NOMO-1 (cell line): ENCODE measurements at regions not wholly inside any gene's neighbourhood (a gene's known extent, or its start where the extent isn't known, plus 50 kb on each side); places are given as distances from the start of the nearest gene placed in this dataset.

ENCODE experiments used
- DNase-seq, 2 experiments: peaks; one replicate each; lab custom pipeline; 2025; ENCODE audit not compliant: unreplicated experiment in 2 of 2; lab: John Stamatoyannopoulos, UW

DNA sequence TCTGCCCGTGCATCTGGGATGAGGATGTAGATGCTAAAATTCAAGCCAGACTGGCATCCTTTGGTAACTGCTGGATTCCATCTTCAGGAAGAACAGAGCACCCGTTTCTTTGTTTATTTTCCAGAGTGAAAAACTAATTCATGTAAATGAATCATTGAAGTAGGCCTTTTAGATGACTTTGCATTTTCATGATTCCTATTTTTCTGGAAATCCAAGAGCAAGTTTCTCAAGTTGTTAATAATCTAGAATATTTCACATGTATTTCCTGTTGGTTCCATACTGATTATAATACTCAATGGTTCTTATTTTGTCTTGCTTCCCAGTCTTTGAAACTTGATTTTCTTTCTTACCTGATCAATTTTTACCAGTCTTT, 328.4 kb downstream of the LPIN1 start:
- no peak for DNase-seq

GRCh38 chr2:12075603-12076002, 329.2 kb downstream of the LPIN1 start:
- no peak for DNase-seq

GRCh38 chr2:12076810-12077209, 330.4 kb downstream of the LPIN1 start:
- no peak for DNase-seq

GRCh38 chr2:12080360-12080759, 333.9 kb downstream of the LPIN1 start:
- no peak for DNase-seq

- DNase-seq: no peak
Measured at GRCh38 chr2:12081481-12082210, 335.2 kb downstream of the LPIN1 start.

DNA sequence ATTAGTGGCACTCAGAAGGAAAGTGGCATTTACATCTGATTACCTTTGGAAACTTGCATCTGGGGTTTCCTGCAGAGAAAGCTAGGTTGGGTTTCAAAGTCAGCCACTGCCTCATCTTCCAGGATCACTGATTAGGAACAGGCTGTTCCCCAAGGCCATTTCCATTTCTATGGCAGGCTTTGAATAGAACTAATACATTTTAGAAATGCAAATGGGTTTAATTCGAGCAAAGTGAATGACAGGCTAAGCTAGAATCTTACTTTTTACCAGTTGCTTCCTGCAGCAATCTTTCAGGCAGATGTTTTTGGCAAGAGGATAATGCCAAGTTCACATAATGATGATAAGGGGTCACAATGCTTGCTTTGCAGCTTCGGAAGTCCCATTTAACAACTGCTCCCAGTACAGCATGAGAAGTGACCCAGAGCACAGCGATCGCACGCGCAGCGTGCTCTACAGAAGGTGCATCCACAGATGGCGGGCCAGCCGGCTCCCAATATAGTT, 336.7 kb downstream of the LPIN1 start:
- DNase-seq: no peak

DNA sequence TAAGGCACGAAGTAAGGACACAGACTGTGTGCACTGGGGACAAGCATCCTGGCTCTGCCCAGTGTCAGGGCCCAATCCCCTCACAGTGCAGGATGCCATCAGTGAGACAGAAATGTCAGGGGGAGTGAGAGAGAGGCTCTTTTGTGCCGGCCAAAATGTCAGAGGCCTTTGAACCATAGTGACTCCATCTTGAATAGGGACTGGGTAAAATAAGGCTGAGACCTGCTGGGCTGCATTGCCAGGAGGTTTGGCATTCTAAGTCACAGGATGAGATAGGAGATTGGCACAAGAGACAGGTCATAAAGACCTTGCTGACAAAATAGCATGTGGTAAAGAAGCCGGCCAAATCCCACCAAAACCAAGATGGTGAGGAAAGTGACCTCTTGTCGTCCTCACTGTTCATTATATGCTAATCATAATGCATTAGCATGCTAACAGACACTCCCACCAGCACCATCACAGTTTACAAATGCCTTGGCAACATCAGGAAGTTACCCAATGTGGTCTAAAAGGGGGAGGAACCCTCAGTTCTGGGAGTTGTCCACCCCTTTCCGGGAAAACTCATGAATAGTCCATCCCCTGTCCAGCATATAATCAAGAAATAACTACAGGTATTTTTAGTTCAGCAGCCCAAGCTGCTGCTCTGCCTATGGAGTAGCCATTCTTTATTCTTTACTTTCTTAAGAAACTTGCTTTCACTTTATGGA, 337.4 kb downstream of the LPIN1 start:
- DNase-seq: no peak

- no peak for DNase-seq
Measured at GRCh38 chr2:12087175-12087574, 340.7 kb downstream of the LPIN1 start.

- DNase-seq: no peak
Measured at GRCh38 chr2:12087671-12088380, 341.4 kb downstream of the LPIN1 start.

DNA sequence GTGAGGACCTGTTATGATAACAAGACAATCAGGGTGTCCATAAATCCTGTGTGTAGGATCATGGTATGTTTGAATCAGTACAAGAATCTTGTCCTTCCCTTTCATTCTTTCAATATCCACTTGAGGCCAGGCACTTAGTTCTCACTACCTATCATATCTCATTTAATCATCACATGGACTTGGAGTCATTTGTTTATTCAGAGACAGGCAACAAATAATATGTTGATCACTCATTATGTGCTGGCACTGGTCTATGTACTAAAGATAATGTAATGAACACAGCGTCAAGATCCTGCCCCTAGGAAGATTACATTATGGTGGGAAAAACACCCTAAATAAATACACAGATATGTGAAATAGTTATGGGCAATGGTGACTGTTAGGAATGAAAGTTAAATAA, 342.6 kb downstream of the LPIN1 start:
- no peak for DNase-seq

DNA sequence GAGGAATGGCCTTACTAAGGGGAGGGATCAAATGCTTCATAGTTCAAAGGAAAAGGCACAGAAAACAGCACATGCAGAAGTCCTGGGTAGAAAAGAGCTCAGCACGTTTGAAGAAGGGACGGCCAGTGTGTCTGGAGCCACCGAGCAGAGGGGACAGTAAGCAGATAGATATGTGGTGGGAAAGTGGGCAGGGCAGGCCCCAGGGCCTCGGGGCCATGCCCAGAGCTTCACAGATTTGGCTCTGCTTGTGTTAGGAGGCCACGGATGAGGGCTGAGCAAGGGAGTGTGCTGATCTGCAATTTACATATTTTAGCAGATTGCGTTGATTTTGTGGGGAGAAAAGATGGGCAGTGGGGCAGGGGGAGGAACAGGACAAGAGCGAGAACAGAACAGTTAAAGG, 343.1 kb downstream of the LPIN1 start:
- no peak for DNase-seq

DNA sequence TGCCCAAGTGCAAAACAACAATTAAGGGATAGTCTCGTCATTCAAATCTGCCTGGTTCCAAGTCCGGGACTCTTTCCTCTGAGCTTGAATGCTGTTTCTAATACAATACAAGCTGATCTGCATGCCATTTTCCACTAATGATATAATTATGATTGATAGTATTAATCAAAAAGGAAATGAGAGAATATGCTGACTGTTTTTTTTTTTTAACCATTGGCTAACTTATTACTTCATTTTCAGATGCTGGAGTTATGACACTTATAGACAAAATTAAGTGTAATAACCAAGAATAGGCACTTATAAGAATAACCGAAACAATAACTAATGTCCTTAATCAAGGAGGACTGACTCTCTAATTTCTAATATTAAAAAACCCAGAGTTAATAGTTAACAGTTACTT, 343.6 kb downstream of the LPIN1 start:
- no peak for DNase-seq

DNA sequence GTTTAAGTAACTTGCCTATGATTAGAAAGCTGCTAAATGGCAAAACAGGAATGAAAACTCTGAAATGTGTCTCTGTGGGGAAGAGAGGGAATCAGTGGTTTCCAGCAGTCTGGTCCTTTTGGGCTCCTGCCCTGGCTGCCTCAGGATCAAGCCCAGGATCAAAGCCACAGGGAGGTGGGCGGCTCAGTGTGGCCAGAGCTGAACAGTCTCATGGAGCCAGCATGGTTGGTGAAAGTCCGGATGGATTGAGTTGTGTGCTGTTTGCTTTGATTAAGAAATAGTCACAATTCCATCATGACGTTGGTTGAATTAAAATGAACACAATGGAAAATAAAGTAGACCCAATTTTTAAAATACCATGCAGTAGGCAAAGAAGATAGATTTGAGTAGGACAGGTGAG, 344.2 kb downstream of the LPIN1 start:
- no peak for DNase-seq

DNA sequence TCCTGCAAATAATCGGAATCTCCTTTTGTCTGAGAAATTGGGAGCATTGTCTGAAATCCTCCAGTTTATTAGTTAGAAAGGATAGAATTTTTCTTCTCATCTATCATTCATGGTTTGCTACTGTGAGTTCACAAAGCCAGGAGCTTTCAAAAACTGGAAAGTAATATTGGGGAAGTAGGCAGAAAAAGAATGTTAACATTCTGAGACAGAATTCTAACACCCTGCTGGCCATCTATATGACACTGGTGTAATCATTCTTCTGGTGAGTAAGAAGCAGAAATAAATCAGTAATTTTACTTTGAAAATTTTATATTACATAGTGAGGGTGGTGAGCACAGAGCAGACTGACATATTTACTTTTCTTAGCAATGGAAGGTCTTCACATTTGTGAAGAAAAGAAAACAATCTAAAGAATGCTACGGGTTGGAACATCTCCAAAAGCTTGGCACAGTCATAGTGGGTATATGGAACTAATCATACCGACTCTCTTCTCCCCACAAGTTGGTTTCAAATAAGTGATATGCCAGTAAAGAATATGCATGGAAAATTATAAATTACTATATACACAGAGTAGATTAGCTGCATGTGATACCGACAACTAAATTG, 344.9 kb downstream of the LPIN1 start:
- no peak for DNase-seq

DNA sequence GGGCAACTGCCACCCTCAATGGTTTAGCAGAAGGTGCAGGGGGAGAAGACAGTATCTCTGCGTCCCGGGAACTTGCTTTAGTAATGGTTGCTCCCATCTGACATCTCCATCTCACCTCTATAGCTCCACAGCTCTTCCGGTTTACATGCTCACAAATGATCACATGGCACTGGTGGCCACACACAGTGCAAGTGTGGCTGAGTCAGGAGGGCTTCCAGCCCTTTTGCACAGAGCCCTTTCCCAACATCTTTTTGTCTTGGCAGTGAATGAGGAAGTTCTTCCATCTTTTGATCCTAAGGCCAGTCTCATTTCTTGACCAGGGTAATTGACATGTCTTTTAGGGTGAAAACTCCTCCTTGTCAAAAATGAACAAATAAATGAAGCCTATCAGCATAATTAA, 347.7 kb downstream of the LPIN1 start:
- no peak for DNase-seq

DNA sequence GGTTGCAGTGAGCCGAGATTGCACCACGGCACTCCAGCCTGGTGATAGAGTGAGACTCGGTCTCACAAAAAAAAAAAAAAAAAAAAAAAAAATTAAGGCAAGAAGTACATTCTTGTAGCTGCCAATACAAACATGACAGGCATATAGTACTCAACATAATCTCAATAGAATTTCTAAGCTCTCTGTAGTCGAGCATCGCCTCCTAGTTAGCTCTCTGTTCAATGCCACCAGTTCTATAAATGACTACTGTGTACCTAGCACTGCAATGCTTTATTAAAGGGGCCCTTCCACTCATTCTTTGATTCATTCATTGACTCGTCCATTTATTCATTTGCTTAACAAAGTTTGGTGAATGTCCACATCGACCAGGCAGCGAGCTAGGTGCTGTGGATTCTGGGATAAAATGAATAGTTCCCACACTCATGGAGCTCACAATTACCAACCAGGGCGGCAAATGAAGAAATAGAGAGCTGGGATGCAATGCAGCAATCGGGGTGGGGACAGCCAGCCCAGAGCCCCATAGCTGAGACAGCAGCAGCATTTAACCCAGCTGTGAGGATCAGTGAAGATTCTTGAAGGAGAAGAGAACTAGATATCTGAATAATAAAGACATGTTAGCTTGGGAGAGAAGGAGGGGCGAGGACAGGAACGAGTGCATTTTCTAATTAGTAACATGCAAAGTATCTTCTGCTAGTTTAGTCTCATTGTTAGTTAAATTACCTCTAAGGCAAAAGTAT, 349.8 kb downstream of the LPIN1 start:
- DNase-seq: no peak

DNA sequence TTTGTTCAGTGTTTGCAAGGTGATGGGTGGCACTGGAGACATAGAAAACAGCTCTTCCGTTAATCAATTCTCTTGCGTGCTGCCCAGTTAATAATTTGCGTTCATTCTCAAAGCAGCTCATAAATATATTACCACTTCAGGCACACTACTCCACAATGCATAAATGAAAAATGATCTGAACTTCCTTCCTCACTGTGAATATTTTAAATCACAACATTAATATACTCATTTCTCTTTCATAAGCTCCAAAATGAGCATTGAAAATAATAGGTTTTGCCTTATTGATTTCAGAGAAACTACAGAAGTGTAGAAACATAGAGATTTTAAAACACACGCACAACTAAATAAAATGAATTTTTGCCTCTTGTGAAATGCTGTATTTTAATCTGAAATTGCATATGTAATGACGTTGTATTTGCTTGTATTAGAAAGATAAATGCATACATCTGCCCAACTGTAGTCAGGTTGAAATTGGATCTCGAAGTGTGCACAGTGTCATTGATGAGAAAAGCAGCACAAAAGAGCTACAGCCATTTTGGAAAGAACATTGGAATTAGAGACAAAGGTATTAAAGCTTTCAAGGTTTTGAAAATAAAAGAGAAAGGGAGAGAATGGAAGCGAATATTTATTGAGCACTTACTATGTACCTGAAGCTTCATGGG, 350.5 kb downstream of the LPIN1 start:
- no peak for DNase-seq

- DNase-seq: no peak
Measured at GRCh38 chr2:12097859-12098258, 351.4 kb downstream of the LPIN1 start.

DNA sequence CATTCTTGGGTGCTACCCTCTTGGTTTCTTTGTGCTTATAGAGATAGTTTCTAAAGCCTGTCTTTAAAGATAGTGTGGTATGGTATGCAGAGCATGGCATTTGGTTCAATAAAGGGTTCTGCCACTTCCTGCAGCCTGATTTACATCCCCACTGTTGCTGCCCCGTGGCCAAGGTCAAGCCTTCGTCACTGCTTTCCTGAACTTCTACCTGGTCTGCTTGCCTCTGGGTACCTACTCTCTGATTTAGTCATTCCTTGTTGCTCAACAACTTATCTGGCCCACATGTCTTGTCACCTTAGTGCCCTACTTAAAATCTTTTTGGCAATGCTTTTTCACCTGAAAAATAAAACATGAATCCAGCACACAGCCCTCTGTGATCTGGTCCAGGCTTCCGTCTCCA, 352.9 kb downstream of the LPIN1 start:
- no peak for DNase-seq

- DNase-seq: no peak
Measured at GRCh38 chr2:12102679-12103078, 356.2 kb downstream of the LPIN1 start.
